Esophagus muscularis mucosa (tissue), 4 donors: ENCODE measurements at regions not wholly inside any gene's neighbourhood (a gene's known extent, or its start where the extent isn't known, plus 50 kb on each side); places are given as distances from the start of the nearest gene placed in this dataset.

Experiments
- DNase-seq: peaks from one replicate; pipeline ENCODE4 v3.0.0-alpha.2; 2017; ENCODE audit errors: extremely low spot score
- H3K27ac ChIP-seq, 4 donors: fragments of 200-600 bp; sonication (generic); replicated peaks in 1 of 4; 1 replicate in 3 of 4; 2 replicates in 1 of 4; pipeline ENCODE4 v1.5.1; 2016 to 2019; ENCODE audit warnings: mild to moderate bottlenecking in 1 of 4
- H3K27me3 ChIP-seq, 4 donors: fragments of 200-600 bp; sonication (generic); one replicate each; pipeline versions ENCODE4 v1.5.1 to v1.6.0; 2016 to 2019
- H3K36me3 ChIP-seq, 4 donors: fragments of 200-600 bp; sonication (generic); one replicate each; pipeline ENCODE4 v1.5.1; 2016 to 2019
- H3K4me1 ChIP-seq, 4 donors: fragments of 200-600 bp; sonication (generic); one replicate each; pipeline ENCODE4 v1.5.1; 2016 to 2019
- H3K4me3 ChIP-seq, 4 donors: fragments of 200-600 bp; sonication (generic); 1 replicate in 2 of 4; 2 replicates in 2 of 4; pipeline ENCODE4 v1.5.1; 2016 to 2019; ENCODE audit warnings: mild to moderate bottlenecking in 4 of 4, moderate library complexity in 1 of 4
- H3K9me3 ChIP-seq, 4 donors: fragments of 200-600 bp; sonication (generic); 1 replicate in 3 of 4; 2 replicates in 1 of 4; pipeline ENCODE4 v1.5.1; 2016 to 2019
- EP300 ChIP-seq: sonication (generic); formaldehyde crosslinking; IDR thresholded peaks from one replicate; pipeline ENCODE4 v1.6.1; 2017; ENCODE audit warnings: antibody characterized with exemption
- POLR2A ChIP-seq: fragments of 450-650 bp; IDR thresholded peaks from one replicate; pipeline ENCODE4 v1.6.1; 2017; ENCODE audit warnings: antibody characterized with exemption, moderate library complexity, mild to moderate bottlenecking, low read depth
- POLR2AphosphoS5 ChIP-seq, 2 donors: sonication (generic); formaldehyde crosslinking; IDR thresholded peaks; one replicate each; pipeline ENCODE4 v1.6.1; 2017; ENCODE audit warnings: antibody characterized with exemption in 2 of 2
- intact Hi-C: fragments of 100-400 bp; cut with DNase I; formaldehyde crosslinking; loops from one replicate; pipeline ENCODE4 v1.15.1; 2023
- TF ChIP-seq, protein P1 (sequence below), 3 experiments: fragments of 200-600 bp in 2 of 3; fragments of 450-650 bp in 1 of 3; sonication (generic) in 2 of 3; IDR thresholded peaks; one replicate each; pipeline ENCODE4 v1.5.1; 2017 to 2019; ENCODE audit warnings: antibody characterized with exemption in 3 of 3, mild to moderate bottlenecking in 2 of 3, moderate library complexity in 1 of 3

DNA sequence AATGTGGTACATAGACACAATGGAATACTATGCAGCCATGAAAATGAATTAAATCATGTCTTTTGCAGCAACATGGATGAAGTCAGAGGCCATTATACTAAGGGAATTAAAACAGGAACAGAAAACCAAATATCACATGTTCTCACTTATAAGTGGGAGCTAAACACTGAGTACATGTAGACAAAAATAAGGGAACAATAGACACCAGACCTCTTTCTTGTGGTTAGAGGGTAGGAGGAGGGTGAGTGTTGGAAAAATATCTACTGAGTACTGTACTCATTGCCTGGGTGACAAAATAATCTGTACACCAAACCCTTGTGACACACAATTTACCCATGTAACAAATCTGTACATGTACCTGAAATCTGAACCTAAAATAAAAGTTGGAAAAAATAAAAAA is 59.1 kb upstream of the ANO5 start:
- Histone ChIP-seq H3K4me1 (no peaks in the 10 kb centered on the region), H3K4me3 (no peak overlapping the region), H3K27me3 (no peaks in the 10 kb centered on the region), H3K36me3 (no peaks in the 10 kb centered on the region), H3K27ac (no peak overlapping the region), H3K9me3 (peaks cover 0 to 6% (median 0%) of the 10 kb centered on the region in 4 donors)
- intact Hi-C loops = no loop called here
- TF ChIP-seq, protein P1, sequence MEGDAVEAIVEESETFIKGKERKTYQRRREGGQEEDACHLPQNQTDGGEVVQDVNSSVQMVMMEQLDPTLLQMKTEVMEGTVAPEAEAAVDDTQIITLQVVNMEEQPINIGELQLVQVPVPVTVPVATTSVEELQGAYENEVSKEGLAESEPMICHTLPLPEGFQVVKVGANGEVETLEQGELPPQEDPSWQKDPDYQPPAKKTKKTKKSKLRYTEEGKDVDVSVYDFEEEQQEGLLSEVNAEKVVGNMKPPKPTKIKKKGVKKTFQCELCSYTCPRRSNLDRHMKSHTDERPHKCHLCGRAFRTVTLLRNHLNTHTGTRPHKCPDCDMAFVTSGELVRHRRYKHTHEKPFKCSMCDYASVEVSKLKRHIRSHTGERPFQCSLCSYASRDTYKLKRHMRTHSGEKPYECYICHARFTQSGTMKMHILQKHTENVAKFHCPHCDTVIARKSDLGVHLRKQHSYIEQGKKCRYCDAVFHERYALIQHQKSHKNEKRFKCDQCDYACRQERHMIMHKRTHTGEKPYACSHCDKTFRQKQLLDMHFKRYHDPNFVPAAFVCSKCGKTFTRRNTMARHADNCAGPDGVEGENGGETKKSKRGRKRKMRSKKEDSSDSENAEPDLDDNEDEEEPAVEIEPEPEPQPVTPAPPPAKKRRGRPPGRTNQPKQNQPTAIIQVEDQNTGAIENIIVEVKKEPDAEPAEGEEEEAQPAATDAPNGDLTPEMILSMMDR (IDR thresholded peaks at IDR 0.05) = no peak
- TF ChIP-seq POLR2AphosphoS5 (IDR thresholded peaks at IDR 0.05) (no peak), POLR2A (no peak), EP300 (no peak)
- DNase-seq = no peak

DNA sequence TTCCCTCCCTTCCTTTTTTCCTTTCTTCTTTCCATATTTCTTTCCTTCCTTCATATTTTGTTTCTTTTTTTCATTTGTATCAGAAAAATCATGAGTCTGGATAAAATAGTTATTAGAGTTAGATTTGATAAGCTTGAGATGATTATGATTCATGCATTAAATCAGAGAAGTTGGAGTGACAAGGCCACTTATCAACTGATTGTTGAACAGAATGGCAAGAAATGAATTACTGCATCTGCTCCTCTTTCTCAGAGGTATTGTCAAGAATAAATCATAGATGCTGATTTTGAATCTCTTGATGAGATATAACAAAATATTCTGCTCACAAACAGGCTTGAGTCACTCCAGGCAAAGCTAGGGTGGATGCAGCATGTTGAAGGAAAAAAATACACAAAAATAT is 54.6 kb upstream of the ANO5 start:
- DNase-seq = no peak
- intact Hi-C loops = no loop called here
- no peaks in the 10 kb centered on the region for H3K4me1 ChIP-seq
- H3K4me3 ChIP-seq = no peak overlapping the region
- no peaks in the 10 kb centered on the region for H3K36me3 ChIP-seq
- TF ChIP-seq, protein P1 (IDR thresholded peaks at IDR 0.05) = no peak
- TF ChIP-seq POLR2AphosphoS5 (IDR thresholded peaks at IDR 0.05) (no peak), EP300 (no peak), POLR2A (no peak)
- H3K9me3 ChIP-seq = no peaks in the 10 kb centered on the region
- H3K27me3 ChIP-seq = no peaks in the 10 kb centered on the region
- H3K27ac ChIP-seq = no peak overlapping the region
